IMR-90 (cell line): ENCODE measurements at regions not wholly inside any gene's neighbourhood (a gene's known extent, or its start where the extent isn't known, plus 50 kb on each side); places are given as distances from the start of the nearest gene placed in this dataset.

Source experiments
- ATAC-seq: fragments of 200-7000 bp; cut with Tn5 transposase; 2 replicates; pipeline ENCODE4 v1.9.1; 2020; ENCODE audit warnings: low read depth, mild to moderate bottlenecking, moderate library complexity
- BruUV-seq: library from RNA; stranded (reverse); fragments of 400-500 nt; replicated peaks from 2 replicates; lab custom pipeline; 2021; lab: Mats Ljungman, UMichigan
- CTCF ChIA-PET: fragments of 300-600 bp; formaldehyde crosslinking; extraction: SDS; loops from one replicate; lab custom pipeline; 2021; ENCODE audit warnings: antibody characterized with exemption; lab: Yijun Ruan, JAX
- POLR2A ChIA-PET: fragments of 300-600 bp; sonication (Branson Sonifier 250); formaldehyde crosslinking; loops from one replicate; lab custom pipeline; 2022; ENCODE audit warnings: antibody characterized with exemption; ENCODE audit not compliant: unreplicated experiment; lab: Charles Lee
- DNase-seq: peaks from one replicate; pipeline ENCODE4 v3.0.0; 2013
- H2AFZ ChIP-seq: replicated peaks from 2 replicates; pipeline ENCODE3; 2013; ENCODE audit warnings: low read length, mild to moderate bottlenecking; ENCODE audit not compliant: poor library complexity
- H2AK5ac ChIP-seq: 2 replicates; pipeline ENCODE4 v1.6.1; 2013; ENCODE audit warnings: low read depth, low read length, inconsistent platforms
- H2AK9ac ChIP-seq: replicated peaks from 2 replicates; pipeline ENCODE3; 2013; ENCODE audit warnings: mild to moderate bottlenecking, low read depth, low read length, moderate library complexity; ENCODE audit not compliant: poor library complexity
- H2BK120ac ChIP-seq: 2 replicates; pipeline ENCODE4 v1.6.1; 2013; ENCODE audit warnings: low read depth, low read length, inconsistent platforms
- H2BK15ac ChIP-seq: 3 replicates; pipeline ENCODE4 v1.6.1; 2013; ENCODE audit warnings: low read depth, low read length, inconsistent platforms
- H2BK20ac ChIP-seq: 2 replicates; pipeline ENCODE4 v1.6.1; 2013; ENCODE audit warnings: low read depth, mild to moderate bottlenecking, inconsistent platforms, low read length, moderate library complexity
- H2BK5ac ChIP-seq: 2 replicates; pipeline ENCODE4 v1.6.1; 2013; ENCODE audit warnings: mild to moderate bottlenecking, low read depth, low read length, inconsistent platforms; ENCODE audit not compliant: poor library complexity, severe bottlenecking
- H3K14ac ChIP-seq: replicated peaks from 2 replicates; pipeline ENCODE4 v1.6.1; 2013; ENCODE audit warnings: low read depth, low read length, inconsistent platforms
- H3K18ac ChIP-seq: 2 replicates; pipeline ENCODE4 v1.6.1; 2013; ENCODE audit warnings: low read depth, low read length, control low read depth
- H3K23ac ChIP-seq: 2 replicates; pipeline ENCODE4 v1.6.1; 2013; ENCODE audit warnings: low read depth, low read length, inconsistent platforms
- H3K27ac ChIP-seq: 2 replicates; pipeline ENCODE4 v1.5.1; 2013; ENCODE audit warnings: mild to moderate bottlenecking, control low read depth, low read length; ENCODE audit not compliant: insufficient read depth
- H3K27me3 ChIP-seq: 2 replicates; pipeline ENCODE4 v1.6.1; 2013; ENCODE audit warnings: low read length; ENCODE audit not compliant: control insufficient read depth, insufficient read depth
- H3K36me3 ChIP-seq: 2 replicates; pipeline ENCODE4 v1.6.1; 2013; ENCODE audit warnings: low read length, mixed read lengths; ENCODE audit not compliant: control insufficient read depth, insufficient read depth
- H3K4ac ChIP-seq: 2 replicates; pipeline ENCODE4 v1.6.1; 2013; ENCODE audit warnings: low read depth, low read length, inconsistent platforms
- H3K4me1 ChIP-seq: 2 replicates; pipeline ENCODE4 v1.6.1; 2013; ENCODE audit warnings: low read length, mixed read lengths; ENCODE audit not compliant: control insufficient read depth, insufficient read depth
- H3K4me2 ChIP-seq: 2 replicates; pipeline ENCODE4 v1.6.1; 2013; ENCODE audit warnings: low read depth, mild to moderate bottlenecking, control low read depth, low read length, moderate library complexity
- H3K4me3 ChIP-seq: 2 replicates; pipeline ENCODE4 v1.5.1; 2013; ENCODE audit warnings: low read depth, mild to moderate bottlenecking, control low read depth, low read length, moderate library complexity; ENCODE audit not compliant: insufficient read depth
- H3K56ac ChIP-seq: 2 replicates; pipeline ENCODE4 v1.6.1; 2013; ENCODE audit warnings: low read length, inconsistent platforms; ENCODE audit not compliant: insufficient read depth; ENCODE audit errors: extremely low read depth
- H3K79me1 ChIP-seq, 2 experiments: 2 replicates each; pipeline ENCODE4 v1.6.1; 2013; ENCODE audit warnings: low read length in 2 of 2, inconsistent platforms in 1 of 2, low read depth in 1 of 2
- H3K9ac ChIP-seq: 2 replicates; pipeline ENCODE4 v1.6.1; 2013; ENCODE audit warnings: low read depth, low read length, control low read depth
- H3K9me1 ChIP-seq: 2 replicates; pipeline ENCODE4 v1.6.1; 2013; ENCODE audit warnings: low read length, inconsistent platforms; ENCODE audit not compliant: insufficient read depth
- H3K9me3 ChIP-seq: 2 replicates; pipeline ENCODE4 v1.6.1; 2013; ENCODE audit warnings: low read length; ENCODE audit not compliant: control insufficient read depth, insufficient read depth
- H4K20me1 ChIP-seq: 2 replicates; pipeline ENCODE4 v1.6.1; 2013; ENCODE audit warnings: low read length, inconsistent platforms; ENCODE audit not compliant: insufficient read depth
- H4K5ac ChIP-seq: 2 replicates; pipeline ENCODE4 v1.6.1; 2013; ENCODE audit warnings: mild to moderate bottlenecking, low read depth, low read length, control low read depth
- H4K8ac ChIP-seq, 2 experiments: 2 replicates each; pipeline ENCODE4 v1.6.1; 2013; ENCODE audit warnings: low read depth in 2 of 2, low read length in 2 of 2, control low read depth in 1 of 2, inconsistent platforms in 1 of 2
- H4K91ac ChIP-seq: 2 replicates; pipeline ENCODE4 v1.6.1; 2013; ENCODE audit warnings: low read depth, low read length, inconsistent platforms; ENCODE audit not compliant: insufficient read depth
- CEBPB ChIP-seq: IDR thresholded peaks from 2 replicates; pipeline ENCODE4 v1.6.1; 2012; ENCODE audit warnings: low read depth, low read length, improper control_type of control experiment
- CHD1 ChIP-seq: IDR thresholded peaks from 2 replicates; pipeline ENCODE4 v1.6.1; 2012; ENCODE audit warnings: low read depth, low read length, improper control_type of control experiment
- FOS ChIP-seq: fragments of 150-350 bp; IDR thresholded peaks from 2 replicates; pipeline ENCODE4 v1.6.1; 2016; ENCODE audit warnings: low read depth, low read length
- MAZ ChIP-seq: IDR thresholded peaks from 2 replicates; pipeline ENCODE4 v1.6.1; 2012; ENCODE audit warnings: low read depth, mild to moderate bottlenecking, low read length, improper control_type of control experiment, moderate library complexity, borderline replicate concordance
- RFX5 ChIP-seq: IDR thresholded peaks from 2 replicates; pipeline ENCODE4 v1.8.0; 2012; ENCODE audit warnings: low read depth, mild to moderate bottlenecking, low read length, moderate library complexity
- SMC3 ChIP-seq: fragments of 150-350 bp; IDR thresholded peaks from 2 replicates; pipeline ENCODE4 v1.6.1; 2016; ENCODE audit warnings: low read depth, mild to moderate bottlenecking, antibody characterized with exemption, low read length, moderate library complexity
- USF2 ChIP-seq: fragments of 150-350 bp; IDR thresholded peaks from 2 replicates; pipeline ENCODE4 v1.6.1; 2017; ENCODE audit warnings: mild to moderate bottlenecking, antibody characterized with exemption, low read length, low read depth
- WGBS, 2 experiments: methylation state at CpG; one replicate each; pipeline versions ENCODE4 v1.1.5 to v1.1.7; 2013; ENCODE audit warnings: missing lambda C conversion rate in 2 of 2; ENCODE audit not compliant: insufficient read length in 1 of 2; ENCODE audit errors: extremely low coverage in 2 of 2; 5-methylcytosine and 5-hydroxymethylcytosine counted together
- dilution Hi-C: fragments of 300-500 bp; cut with HindIII; formaldehyde crosslinking; loops from one replicate; pipeline ENCODE4 v1.14.3; 2018; ENCODE audit warnings: low sequenced_read_pairs; ENCODE audit not compliant: unreplicated experiment
- in situ Hi-C: fragments of 300-500 bp; cut with MboI; formaldehyde crosslinking; loops from 3 replicates; pipeline ENCODE4 v1.14.3; 2019; ENCODE audit warnings: low sequenced_read_pairs, inconsistent platforms, mixed read lengths
- intact Hi-C: fragments of 100-400 bp; cut with micrococcal nuclease; formaldehyde crosslinking; loops from 2 replicates; pipeline ENCODE4 v1.10.0; 2022
- TF ChIP-seq, protein P1 (sequence below): conservative IDR thresholded peaks from 2 replicates; pipeline ENCODE4 v1.5.1; 2012; ENCODE audit warnings: mild to moderate bottlenecking, low read depth, low read length, improper control_type of control experiment

DNA sequence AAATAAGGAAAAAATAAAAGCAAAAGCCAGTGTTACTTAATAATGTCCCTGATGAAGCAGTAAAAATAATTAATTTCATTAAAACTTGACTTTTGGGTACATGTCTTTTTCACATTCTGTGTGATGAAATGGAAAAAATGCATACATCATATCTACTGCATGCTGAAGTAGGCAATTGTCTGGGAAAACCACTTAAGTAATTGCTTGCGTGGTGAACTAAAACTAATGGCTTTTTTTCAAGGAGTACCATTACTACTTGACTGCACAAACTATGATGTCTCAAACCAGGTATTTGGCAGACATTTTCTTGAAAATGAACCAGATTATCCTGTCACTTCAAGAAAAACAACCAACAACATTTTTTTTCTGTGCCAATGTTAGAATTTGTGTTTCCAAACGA is 91.3 kb upstream of the AKIRIN2 start (continued):
- no peak for TF ChIP-seq SMC3

- H3K4ac ChIP-seq: no peak overlapping the region
- no peak overlapping the region for H3K4me3 ChIP-seq
- no peak overlapping the region for H3K27ac ChIP-seq
- dilution Hi-C loops: no loop called here
- ATAC-seq: no peak
- H2AK5ac ChIP-seq: no peak overlapping the region
- CTCF ChIA-PET: no interaction called here
- H3K14ac ChIP-seq: no peak overlapping the region
- H2BK15ac ChIP-seq: no peak overlapping the region
- H3K9me1 ChIP-seq: peaks cover 3% of the 10 kb centered on the region; the same call in 1 of the 2 replicates
- H4K8ac ChIP-seq: no peak overlapping the region
- H2AK9ac ChIP-seq: no peak overlapping the region
- in situ Hi-C loops: no loop called here
- H3K9ac ChIP-seq: no peak overlapping the region
- H3K56ac ChIP-seq: no peak overlapping the region
- H3K9me3 ChIP-seq: no peaks in the 10 kb centered on the region
- no peak overlapping the region for H4K91ac ChIP-seq
- H4K5ac ChIP-seq: no peak overlapping the region
- H3K27me3 ChIP-seq: no peaks in the 10 kb centered on the region
- no peaks in the 10 kb centered on the region for H4K20me1 ChIP-seq
- H3K4me1 ChIP-seq: peaks cover 8% of the 10 kb centered on the region
- POLR2A ChIA-PET: no interaction called here
- H2BK120ac ChIP-seq: no peak overlapping the region
- H2BK20ac ChIP-seq: no peak overlapping the region
- H3K36me3 ChIP-seq: no peaks in the 10 kb centered on the region
- H2BK5ac ChIP-seq: no peak overlapping the region
- BruUV-seq: no TSS peak
- H3K18ac ChIP-seq: no peak overlapping the region
- WGBS, 2 experiments: 57% methylated on average over 1 of the region's 7 CpGs; no CpG with 5 or more reads in 1 of the 2 experiments
- DNase-seq: no peak
- no peak overlapping the region for H3K23ac ChIP-seq
- no peak for TF ChIP-seq USF2
- no peak for TF ChIP-seq FOS
- TF ChIP-seq CHD1: no peak
- no peak for TF ChIP-seq MAZ
- TF ChIP-seq RFX5: no peak
- TF ChIP-seq, protein P1, sequence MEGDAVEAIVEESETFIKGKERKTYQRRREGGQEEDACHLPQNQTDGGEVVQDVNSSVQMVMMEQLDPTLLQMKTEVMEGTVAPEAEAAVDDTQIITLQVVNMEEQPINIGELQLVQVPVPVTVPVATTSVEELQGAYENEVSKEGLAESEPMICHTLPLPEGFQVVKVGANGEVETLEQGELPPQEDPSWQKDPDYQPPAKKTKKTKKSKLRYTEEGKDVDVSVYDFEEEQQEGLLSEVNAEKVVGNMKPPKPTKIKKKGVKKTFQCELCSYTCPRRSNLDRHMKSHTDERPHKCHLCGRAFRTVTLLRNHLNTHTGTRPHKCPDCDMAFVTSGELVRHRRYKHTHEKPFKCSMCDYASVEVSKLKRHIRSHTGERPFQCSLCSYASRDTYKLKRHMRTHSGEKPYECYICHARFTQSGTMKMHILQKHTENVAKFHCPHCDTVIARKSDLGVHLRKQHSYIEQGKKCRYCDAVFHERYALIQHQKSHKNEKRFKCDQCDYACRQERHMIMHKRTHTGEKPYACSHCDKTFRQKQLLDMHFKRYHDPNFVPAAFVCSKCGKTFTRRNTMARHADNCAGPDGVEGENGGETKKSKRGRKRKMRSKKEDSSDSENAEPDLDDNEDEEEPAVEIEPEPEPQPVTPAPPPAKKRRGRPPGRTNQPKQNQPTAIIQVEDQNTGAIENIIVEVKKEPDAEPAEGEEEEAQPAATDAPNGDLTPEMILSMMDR: no peak
- no peak for TF ChIP-seq CEBPB
- intact Hi-C loops: loop anchor here (2.0 kb wide), 1 partner anchor 19 kb away; no protein-coding TSS in a partner anchor
- no peaks in the 10 kb centered on the region for H3K79me1 ChIP-seq
- no peak overlapping the region for H2AFZ ChIP-seq
- no peak overlapping the region for H3K4me2 ChIP-seq
Observed at GRCh38 chr6:87791982-87792381, 89.9 kb upstream of the AKIRIN2 start.
